Neural crest cell (in vitro differentiated cells): ENCODE measurements at regions not wholly inside any gene's neighbourhood (a gene's known extent, or its start where the extent isn't known, plus 50 kb on each side); places are given as distances from the start of the nearest gene placed in this dataset.

Source experiments
- DNase-seq: peaks from one replicate; pipeline ENCODE4 v3.0.0; 2021; ENCODE audit warnings: low read depth, mixed read lengths, low spot score
- H3K27ac Mint-ChIP-seq: one replicate; pipeline ENCODE4 v1.8.0; 2021; ENCODE audit warnings: mild to moderate bottlenecking, mixed read lengths; ENCODE audit not compliant: unreplicated experiment
- H3K27me3 Mint-ChIP-seq: 2 replicates; pipeline ENCODE4 v1.8.0; 2021; ENCODE audit warnings: low read depth, mild to moderate bottlenecking, mixed read lengths
- H3K36me3 Mint-ChIP-seq: 2 replicates; pipeline ENCODE4 v1.8.0; 2021; ENCODE audit warnings: low read depth, mild to moderate bottlenecking, mixed read lengths
- H3K4me1 Mint-ChIP-seq: 2 replicates; pipeline ENCODE4 v1.8.0; 2021; ENCODE audit warnings: mixed read lengths
- H3K4me3 Mint-ChIP-seq: one replicate; pipeline ENCODE4 v1.8.0; 2021; ENCODE audit warnings: mild to moderate bottlenecking, mixed read lengths
- H3K9me3 Mint-ChIP-seq: 2 replicates; pipeline ENCODE4 v1.8.0; 2021; ENCODE audit warnings: mixed read lengths
- CTCF ChIP-seq: fragments of 200-600 bp; sonication (generic); conservative IDR thresholded peaks from 2 replicates; pipeline ENCODE4 v1.5.0; 2021; ENCODE audit warnings: antibody characterized with exemption, mild to moderate bottlenecking

- TF ChIP-seq CTCF, result no peak
- H3K4me1 Mint-ChIP-seq, result no peaks in the 10 kb centered on the region
- no peak overlapping the region for H3K27ac Mint-ChIP-seq
- H3K9me3 Mint-ChIP-seq, result no peaks in the 10 kb centered on the region
- H3K36me3 Mint-ChIP-seq, result no peaks in the 10 kb centered on the region
- no peaks in the 10 kb centered on the region for H3K27me3 Mint-ChIP-seq
- no peak overlapping the region for H3K4me3 Mint-ChIP-seq
- DNase-seq, result no peak
Observed at GRCh38 chr12:19954163-19954562, 414.2 kb upstream of the PDE3A start.

DNA sequence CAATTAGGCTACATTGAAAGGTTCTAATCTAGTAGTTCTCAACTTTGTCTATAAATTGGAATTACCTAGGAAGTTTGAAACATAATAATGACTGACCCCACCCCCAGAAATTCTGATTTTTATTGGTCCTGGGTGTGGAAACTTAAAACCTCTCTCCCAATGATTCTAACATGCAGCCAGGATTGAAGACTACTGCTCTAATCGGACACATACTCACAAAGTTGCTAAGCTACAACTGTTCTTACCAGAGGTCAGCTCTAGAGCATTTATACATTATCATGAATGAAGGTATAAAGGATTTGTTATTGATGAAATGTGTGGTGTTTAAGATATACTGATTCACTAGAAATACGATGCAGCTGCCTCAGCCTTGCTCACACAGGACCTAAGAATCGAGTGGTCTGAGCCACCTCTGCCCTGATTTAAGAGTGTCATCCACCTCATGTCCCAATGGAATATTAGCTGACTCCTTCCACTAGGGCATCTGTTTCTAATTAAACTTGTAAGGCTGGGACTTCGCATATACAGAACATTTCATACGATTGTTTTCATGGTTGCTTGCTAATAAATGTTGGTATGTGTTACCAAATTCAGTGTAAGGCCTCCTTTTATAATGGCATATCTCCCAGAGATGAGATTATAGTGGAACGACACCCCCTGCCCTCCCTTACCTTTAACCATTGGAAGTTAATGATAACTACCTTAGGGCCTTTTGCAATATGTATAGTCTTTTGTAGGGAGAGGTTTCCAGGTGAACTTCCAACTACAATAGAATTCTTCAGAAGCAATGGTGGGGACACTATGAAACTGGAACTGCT is 410.8 kb upstream of the PDE3A start:
- H3K4me3 Mint-ChIP-seq, result no peak overlapping the region
- H3K27ac Mint-ChIP-seq, result no peak overlapping the region
- no peaks in the 10 kb centered on the region for H3K36me3 Mint-ChIP-seq
- TF ChIP-seq CTCF, result no peak
- no peaks in the 10 kb centered on the region for H3K27me3 Mint-ChIP-seq
- DNase-seq, result no peak
- no peaks in the 10 kb centered on the region for H3K9me3 Mint-ChIP-seq
- H3K4me1 Mint-ChIP-seq, result no peaks in the 10 kb centered on the region

DNA sequence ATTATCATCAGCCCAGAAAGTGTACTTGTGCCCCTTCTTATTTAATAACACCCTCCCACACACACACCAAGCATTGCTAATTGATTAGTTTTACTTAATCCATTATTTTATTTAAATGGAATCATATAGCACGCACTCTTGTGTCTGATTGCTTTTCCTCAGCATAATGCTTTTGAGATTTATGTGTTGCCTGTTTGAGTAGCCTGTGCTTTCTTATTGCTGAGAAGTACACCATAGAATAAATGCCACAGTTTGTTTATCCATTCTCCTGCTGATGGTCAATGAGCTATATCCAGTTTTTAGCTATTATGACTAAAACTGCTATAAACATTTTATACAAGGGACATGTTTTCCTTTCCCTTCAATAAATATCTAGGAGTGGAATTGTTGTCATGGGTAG is 409.9 kb upstream of the PDE3A start:
- Mint-ChIP-seq H3K4me3 (no peak overlapping the region), H3K27ac (no peak overlapping the region), H3K27me3 (no peaks in the 10 kb centered on the region), H3K4me1 (no peaks in the 10 kb centered on the region), H3K9me3 (no peaks in the 10 kb centered on the region), H3K36me3 (no peaks in the 10 kb centered on the region)
- TF ChIP-seq CTCF, result no peak
- DNase-seq, result no peak

- H3K36me3 Mint-ChIP-seq, result no peaks in the 10 kb centered on the region
- no peak for TF ChIP-seq CTCF
- H3K27me3 Mint-ChIP-seq, result no peaks in the 10 kb centered on the region
- no peak for DNase-seq
- H3K4me3 Mint-ChIP-seq, result no peak overlapping the region
- H3K9me3 Mint-ChIP-seq, result no peaks in the 10 kb centered on the region
- no peak overlapping the region for H3K27ac Mint-ChIP-seq
- no peaks in the 10 kb centered on the region for H3K4me1 Mint-ChIP-seq
Observed at GRCh38 chr12:19959353-19959752, 409.0 kb upstream of the PDE3A start.

GRCh38 chr12:19960527-19960926 is 407.8 kb upstream of the PDE3A start:
- H3K9me3 Mint-ChIP-seq, result no peaks in the 10 kb centered on the region
- H3K4me3 Mint-ChIP-seq, result no peak overlapping the region
- H3K27ac Mint-ChIP-seq, result no peak overlapping the region
- no peak for TF ChIP-seq CTCF
- DNase-seq, result no peak
- no peaks in the 10 kb centered on the region for H3K36me3 Mint-ChIP-seq
- H3K4me1 Mint-ChIP-seq, result no peaks in the 10 kb centered on the region
- no peaks in the 10 kb centered on the region for H3K27me3 Mint-ChIP-seq
